ENCODE measurements at regions not wholly inside any gene's neighbourhood (a gene's known extent, or its start where the extent isn't known, plus 50 kb on each side); places are given as distances from the start of the nearest gene placed in this dataset.

GRCh38 chr4:27692158-27692557 is 831.5 kb downstream of the STIM2 start:
- no peak for TF ChIP-seq EZH2phosphoT487 (IDR thresholded peaks at IDR 0.05; ENCODE audit: insufficient read depth, low read depth)
- TF ChIP-seq EZH2 (IDR thresholded peaks at IDR 0.05; ENCODE audit: insufficient read depth, poor library complexity, severe bottlenecking) = no peak
